ENCODE measurements at regions not wholly inside any gene's neighbourhood (a gene's known extent, or its start where the extent isn't known, plus 50 kb on each side); places are given as distances from the start of the nearest gene placed in this dataset.

- TF ChIP-seq CTCF (IDR thresholded peaks at IDR 0.05; ENCODE audit: insufficient read depth, low read length) (no peak), REST (IDR thresholded peaks at IDR 0.05; ENCODE audit: insufficient replicate concordance, low read depth) (no peak), POLR2AphosphoS5 (IDR thresholded peaks at IDR 0.05; ENCODE audit: low read depth) (no peak), SPI1 (IDR thresholded peaks at IDR 0.05; ENCODE audit: borderline replicate concordance, low read depth) (no peak), GABPA (IDR thresholded peaks at IDR 0.05; ENCODE audit: low read depth) (no peak)
Measured at GRCh38 chr7:38070718-38071117, 107.3 kb upstream of the STARD3NL start.
